NCI-H1417 (cell line): ENCODE measurements at regions not wholly inside any gene's neighbourhood (a gene's known extent, or its start where the extent isn't known, plus 50 kb on each side); places are given as distances from the start of the nearest gene placed in this dataset.

Experiments
- DNase-seq, 3 experiments: peaks; one replicate each; lab custom pipeline; 2025; lab: John Stamatoyannopoulos, UW

- no peak for DNase-seq
These were observed 2289.7 kb downstream of the MAT2B start for GRCh38 chr5:165795073-165795472.

GRCh38 chr5:165805756-165806155, 2300.3 kb downstream of the MAT2B start:
- DNase-seq = no peak

GRCh38 chr5:165808335-165808734, 2302.9 kb downstream of the MAT2B start:
- DNase-seq = no peak

GRCh38 chr5:165809914-165810313, 2304.5 kb downstream of the MAT2B start:
- DNase-seq = no peak

- no peak for DNase-seq
These were observed 2324.1 kb downstream of the MAT2B start for GRCh38 chr5:165829504-165829903.

GRCh38 chr5:165834891-165835290, 2329.5 kb downstream of the MAT2B start:
- DNase-seq = no peak

- no peak for DNase-seq
These were observed 2330.6 kb downstream of the MAT2B start for GRCh38 chr5:165836046-165836445.

- no peak for DNase-seq
These were observed 2331.9 kb downstream of the MAT2B start for GRCh38 chr5:165837286-165837685.

- DNase-seq = no peak
These were observed 2339.2 kb downstream of the MAT2B start for GRCh38 chr5:165844571-165844970.

- no peak for DNase-seq
These were observed 2352.7 kb downstream of the MAT2B start for GRCh38 chr5:165858118-165858517.

- no peak for DNase-seq
These were observed 2353.8 kb downstream of the MAT2B start for GRCh38 chr5:165859251-165859650.

- no peak for DNase-seq
These were observed 2357.8 kb downstream of the MAT2B start for GRCh38 chr5:165863239-165863638.

GRCh38 chr5:165871291-165871690, 2365.9 kb downstream of the MAT2B start:
- no peak for DNase-seq

- DNase-seq = no peak
These were observed 2369.4 kb downstream of the MAT2B start for GRCh38 chr5:165874851-165875250.

GRCh38 chr5:165876538-165876937, 2371.1 kb downstream of the MAT2B start:
- DNase-seq = no peak

GRCh38 chr5:165877475-165877874, 2372.1 kb downstream of the MAT2B start:
- no peak for DNase-seq

- peak in 1 of 3 experiments; percentile 0 for DNase-seq
These were observed 2375.8 kb downstream of the MAT2B start for GRCh38 chr5:165881259-165881658.

GRCh38 chr5:165882099-165882498, 2376.7 kb downstream of the MAT2B start:
- no peak for DNase-seq

- DNase-seq = no peak
These were observed 2380.4 kb downstream of the MAT2B start for GRCh38 chr5:165885623-165886350.

GRCh38 chr5:165887147-165887546, 2381.7 kb downstream of the MAT2B start:
- no peak for DNase-seq

- peak in 1 of 3 experiments; percentile 15 for DNase-seq
These were observed 2387.0 kb downstream of the MAT2B start for GRCh38 chr5:165892383-165892782.

GRCh38 chr5:165894916-165895315, 2389.5 kb downstream of the MAT2B start:
- DNase-seq = no peak

GRCh38 chr5:165903835-165904234, 2387.6 kb upstream of the WWC1 start:
- no peak for DNase-seq

GRCh38 chr5:165906871-165907270, 2384.6 kb upstream of the WWC1 start:
- no peak for DNase-seq
